GM23338 (cell line): ENCODE measurements at regions not wholly inside any gene's neighbourhood (a gene's known extent, or its start where the extent isn't known, plus 50 kb on each side); places are given as distances from the start of the nearest gene placed in this dataset.

Experiments
- ATAC-seq: fragments of 200-7000 bp; cut with Tn5 transposase; 3 replicates; pipeline ENCODE4 v1.9.1; 2020
- DNase-seq: peaks from one replicate; pipeline ENCODE4 v3.0.0-alpha.2; 2015; ENCODE audit warnings: low spot score
- H2AFZ ChIP-seq: fragments of 200-600 bp; sonication (generic); 2 replicates; pipeline ENCODE4 v1.8.0; 2016; ENCODE audit warnings: antibody characterized with exemption, mild to moderate bottlenecking, moderate library complexity
- H3F3A ChIP-seq: fragments of 200-600 bp; sonication (generic); replicated peaks from 2 replicates; pipeline ENCODE4 v1.8.0; 2017; ENCODE audit warnings: antibody characterized with exemption, mixed run types, low read depth
- H3K27ac ChIP-seq: fragments of 200-600 bp; sonication (generic); 2 replicates; pipeline ENCODE4 v1.6.1; 2016; ENCODE audit warnings: low read depth
- H3K27me3 ChIP-seq: fragments of 200-600 bp; sonication (generic); 2 replicates; pipeline ENCODE4 v1.8.0; 2016; ENCODE audit warnings: mild to moderate bottlenecking, mixed run types, moderate library complexity; ENCODE audit not compliant: insufficient read depth
- H3K36me3 ChIP-seq: fragments of 200-600 bp; sonication (generic); 2 replicates; pipeline ENCODE4 v1.8.0; 2016; ENCODE audit warnings: mild to moderate bottlenecking; ENCODE audit not compliant: insufficient read depth
- H3K4me1 ChIP-seq: fragments of 200-600 bp; sonication (generic); 2 replicates; pipeline ENCODE4 v1.8.0; 2016; ENCODE audit warnings: mild to moderate bottlenecking, moderate library complexity; ENCODE audit not compliant: insufficient read depth
- H3K4me2 ChIP-seq: fragments of 200-600 bp; sonication (generic); 2 replicates; pipeline ENCODE4 v1.7.1; 2017; ENCODE audit warnings: mixed run types
- H3K4me3 ChIP-seq: fragments of 200-600 bp; sonication (generic); 2 replicates; pipeline ENCODE4 v1.6.1; 2016; ENCODE audit warnings: mixed run types
- H3K79me2 ChIP-seq: fragments of 200-600 bp; sonication (generic); replicated peaks from 2 replicates; pipeline ENCODE4 v1.8.0; 2017; ENCODE audit warnings: mild to moderate bottlenecking; ENCODE audit not compliant: insufficient read depth
- H3K9me2 ChIP-seq: fragments of 200-600 bp; sonication (generic); 2 replicates; pipeline ENCODE4 v1.8.0; 2017; ENCODE audit not compliant: insufficient read depth
- H4K20me1 ChIP-seq: fragments of 200-600 bp; sonication (generic); replicated peaks from 2 replicates; pipeline ENCODE4 v1.8.0; 2017; ENCODE audit warnings: mild to moderate bottlenecking; ENCODE audit not compliant: insufficient read depth
- H3K27ac Mint-ChIP-seq: 2 replicates; pipeline ENCODE4 v1.8.0; 2020; ENCODE audit warnings: inconsistent platforms, mild to moderate bottlenecking, moderate library complexity, mixed read lengths
- H3K27me3 Mint-ChIP-seq: 3 replicates; pipeline ENCODE4 v1.8.0; 2022; ENCODE audit warnings: low read depth, mild to moderate bottlenecking, moderate library complexity, mixed read lengths, inconsistent platforms; ENCODE audit not compliant: insufficient read depth, poor library complexity
- H3K36me3 Mint-ChIP-seq: 3 replicates; pipeline ENCODE4 v1.8.0; 2021; ENCODE audit warnings: low read depth, mild to moderate bottlenecking, inconsistent platforms, moderate library complexity, mixed read lengths
- H3K4me1 Mint-ChIP-seq: 3 replicates; pipeline ENCODE4 v1.8.0; 2020; ENCODE audit warnings: mild to moderate bottlenecking, inconsistent platforms, mixed read lengths
- H3K4me3 Mint-ChIP-seq: 3 replicates; pipeline ENCODE4 v1.8.0; 2021; ENCODE audit warnings: moderate library complexity, mild to moderate bottlenecking, inconsistent platforms, mixed read lengths
- H3K9me3 Mint-ChIP-seq: 3 replicates; pipeline ENCODE4 v1.8.0; 2020; ENCODE audit warnings: moderate library complexity, mild to moderate bottlenecking, inconsistent platforms, mixed read lengths
- CREB1 ChIP-seq: fragments of 250-450 bp; sonication (Bioruptor Pico); IDR thresholded peaks from 2 replicates; pipeline ENCODE4 v1.5.0; 2020; ENCODE audit warnings: low read depth, mild to moderate bottlenecking, moderate library complexity
- EZH2 ChIP-seq: fragments of 200-600 bp; sonication (generic); IDR thresholded peaks from one replicate; pipeline ENCODE4 v1.8.0; 2017; ENCODE audit warnings: antibody characterized with exemption, mild to moderate bottlenecking, low read depth; ENCODE audit not compliant: unreplicated experiment
- EZH2phosphoT487 ChIP-seq: fragments of 200-600 bp; sonication (generic); IDR thresholded peaks from one replicate; pipeline ENCODE4 v1.8.1; 2018; ENCODE audit warnings: antibody characterized with exemption; ENCODE audit not compliant: unreplicated experiment
- JUNB ChIP-seq: IDR thresholded peaks from one replicate; pipeline ENCODE4 v1.6.1; 2016; ENCODE audit warnings: antibody characterized with exemption; ENCODE audit not compliant: unreplicated experiment
- NANOG ChIP-seq: IDR thresholded peaks from 2 replicates; pipeline ENCODE4 v1.6.1; 2016; ENCODE audit warnings: antibody characterized with exemption, borderline replicate concordance
- POLR2AphosphoS5 ChIP-seq: IDR thresholded peaks from 2 replicates; pipeline ENCODE4 v1.6.1; 2016; ENCODE audit warnings: antibody characterized with exemption, low read depth
- STAT1 ChIP-seq: IDR thresholded peaks from one replicate; pipeline ENCODE4 v1.6.1; 2016; ENCODE audit warnings: antibody characterized with exemption; ENCODE audit not compliant: unreplicated experiment
- ZNF114 ChIP-seq: fragments of 250-450 bp; sonication (Bioruptor Pico); IDR thresholded peaks from 2 replicates; pipeline ENCODE4 v1.5.0; 2020; ENCODE audit warnings: mild to moderate bottlenecking, moderate library complexity
- ZNF331 ChIP-seq: fragments of 250-450 bp; sonication (Bioruptor Pico); IDR thresholded peaks from 2 replicates; pipeline ENCODE4 v1.5.0; 2020; ENCODE audit warnings: low read depth, mild to moderate bottlenecking, moderate library complexity
- TF ChIP-seq, protein P1 (sequence below): IDR thresholded peaks from one replicate; pipeline ENCODE4 v1.6.1; 2018; ENCODE audit warnings: antibody characterized with exemption; ENCODE audit not compliant: unreplicated experiment
- TF ChIP-seq, protein P2 (sequence below): fragments of 250-450 bp; sonication (Bioruptor Pico); IDR thresholded peaks from 2 replicates; pipeline ENCODE4 v1.5.0; 2020; ENCODE audit warnings: mild to moderate bottlenecking, moderate library complexity
- TF ChIP-seq, protein P3 (sequence below), 2 experiments: fragments of 200-600 bp in 1 of 2; sonication (generic) in 1 of 2; conservative IDR thresholded peaks; 2 replicates each; pipeline versions ENCODE4 v1.5.1 to v1.6.1; 2016 to 2017; ENCODE audit warnings: antibody characterized with exemption in 2 of 2, low read depth in 2 of 2, mild to moderate bottlenecking in 2 of 2, moderate library complexity in 1 of 2
- TF ChIP-seq, protein P4 (sequence below): IDR thresholded peaks from 2 replicates; pipeline ENCODE4 v1.6.1; 2016; ENCODE audit warnings: antibody characterized with exemption

DNA sequence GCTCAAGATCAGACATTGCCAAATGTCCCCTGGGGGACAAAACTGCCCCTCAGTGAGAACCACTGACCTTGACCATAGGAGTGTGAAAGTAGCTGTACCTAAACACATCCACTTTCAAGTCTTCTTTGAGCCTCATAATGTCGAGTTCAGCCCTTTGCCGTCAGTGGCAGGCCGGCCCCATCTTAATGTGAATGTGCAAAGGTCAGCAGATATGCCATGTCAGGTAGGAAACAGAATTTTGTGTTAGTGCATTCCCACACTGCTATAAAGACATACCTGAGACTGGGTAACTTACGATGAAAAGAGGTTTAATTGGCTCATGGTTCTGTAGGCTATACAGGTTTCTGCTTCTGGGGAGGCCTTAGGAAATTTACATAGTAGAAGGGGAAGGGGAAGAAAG lies 95.1 kb upstream of the PIRT start:
- Histone ChIP-seq H3K4me3 (no peak overlapping the region), H2AFZ (no peak overlapping the region), H3K36me3 (0 out of 2 replicates have a peak, but pooled peaks cover 7% of the 10 kb centered on the region), H3K79me2 (no peaks in the 10 kb centered on the region), H3K4me2 (no peak overlapping the region), H3K27ac (no peak overlapping the region), H3K4me1 (no peaks in the 10 kb centered on the region), H3F3A (no peaks in the 10 kb centered on the region), H3K9me2 (no peaks in the 10 kb centered on the region), H3K27me3 (no peaks in the 10 kb centered on the region), H4K20me1 (no peaks in the 10 kb centered on the region)
- no peak overlapping the region for H3K27ac Mint-ChIP-seq
- no peak for ATAC-seq
- H3K9me3 Mint-ChIP-seq = peaks cover 98% of the 10 kb centered on the region
- no peaks in the 10 kb centered on the region for H3K4me1 Mint-ChIP-seq
- no peak for DNase-seq
- TF ChIP-seq STAT1 (no peak), ZNF114 (CRISPR knock-in tag) (no peak), EZH2 (no peak), NANOG (no peak), EZH2phosphoT487 (no peak), POLR2AphosphoS5 (no peak), JUNB (no peak), CREB1 (CRISPR knock-in tag) (no peak), ZNF331 (no peak)
- TF ChIP-seq, protein P1, sequence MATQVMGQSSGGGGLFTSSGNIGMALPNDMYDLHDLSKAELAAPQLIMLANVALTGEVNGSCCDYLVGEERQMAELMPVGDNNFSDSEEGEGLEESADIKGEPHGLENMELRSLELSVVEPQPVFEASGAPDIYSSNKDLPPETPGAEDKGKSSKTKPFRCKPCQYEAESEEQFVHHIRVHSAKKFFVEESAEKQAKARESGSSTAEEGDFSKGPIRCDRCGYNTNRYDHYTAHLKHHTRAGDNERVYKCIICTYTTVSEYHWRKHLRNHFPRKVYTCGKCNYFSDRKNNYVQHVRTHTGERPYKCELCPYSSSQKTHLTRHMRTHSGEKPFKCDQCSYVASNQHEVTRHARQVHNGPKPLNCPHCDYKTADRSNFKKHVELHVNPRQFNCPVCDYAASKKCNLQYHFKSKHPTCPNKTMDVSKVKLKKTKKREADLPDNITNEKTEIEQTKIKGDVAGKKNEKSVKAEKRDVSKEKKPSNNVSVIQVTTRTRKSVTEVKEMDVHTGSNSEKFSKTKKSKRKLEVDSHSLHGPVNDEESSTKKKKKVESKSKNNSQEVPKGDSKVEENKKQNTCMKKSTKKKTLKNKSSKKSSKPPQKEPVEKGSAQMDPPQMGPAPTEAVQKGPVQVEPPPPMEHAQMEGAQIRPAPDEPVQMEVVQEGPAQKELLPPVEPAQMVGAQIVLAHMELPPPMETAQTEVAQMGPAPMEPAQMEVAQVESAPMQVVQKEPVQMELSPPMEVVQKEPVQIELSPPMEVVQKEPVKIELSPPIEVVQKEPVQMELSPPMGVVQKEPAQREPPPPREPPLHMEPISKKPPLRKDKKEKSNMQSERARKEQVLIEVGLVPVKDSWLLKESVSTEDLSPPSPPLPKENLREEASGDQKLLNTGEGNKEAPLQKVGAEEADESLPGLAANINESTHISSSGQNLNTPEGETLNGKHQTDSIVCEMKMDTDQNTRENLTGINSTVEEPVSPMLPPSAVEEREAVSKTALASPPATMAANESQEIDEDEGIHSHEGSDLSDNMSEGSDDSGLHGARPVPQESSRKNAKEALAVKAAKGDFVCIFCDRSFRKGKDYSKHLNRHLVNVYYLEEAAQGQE = no peak
- TF ChIP-seq, protein P2, sequence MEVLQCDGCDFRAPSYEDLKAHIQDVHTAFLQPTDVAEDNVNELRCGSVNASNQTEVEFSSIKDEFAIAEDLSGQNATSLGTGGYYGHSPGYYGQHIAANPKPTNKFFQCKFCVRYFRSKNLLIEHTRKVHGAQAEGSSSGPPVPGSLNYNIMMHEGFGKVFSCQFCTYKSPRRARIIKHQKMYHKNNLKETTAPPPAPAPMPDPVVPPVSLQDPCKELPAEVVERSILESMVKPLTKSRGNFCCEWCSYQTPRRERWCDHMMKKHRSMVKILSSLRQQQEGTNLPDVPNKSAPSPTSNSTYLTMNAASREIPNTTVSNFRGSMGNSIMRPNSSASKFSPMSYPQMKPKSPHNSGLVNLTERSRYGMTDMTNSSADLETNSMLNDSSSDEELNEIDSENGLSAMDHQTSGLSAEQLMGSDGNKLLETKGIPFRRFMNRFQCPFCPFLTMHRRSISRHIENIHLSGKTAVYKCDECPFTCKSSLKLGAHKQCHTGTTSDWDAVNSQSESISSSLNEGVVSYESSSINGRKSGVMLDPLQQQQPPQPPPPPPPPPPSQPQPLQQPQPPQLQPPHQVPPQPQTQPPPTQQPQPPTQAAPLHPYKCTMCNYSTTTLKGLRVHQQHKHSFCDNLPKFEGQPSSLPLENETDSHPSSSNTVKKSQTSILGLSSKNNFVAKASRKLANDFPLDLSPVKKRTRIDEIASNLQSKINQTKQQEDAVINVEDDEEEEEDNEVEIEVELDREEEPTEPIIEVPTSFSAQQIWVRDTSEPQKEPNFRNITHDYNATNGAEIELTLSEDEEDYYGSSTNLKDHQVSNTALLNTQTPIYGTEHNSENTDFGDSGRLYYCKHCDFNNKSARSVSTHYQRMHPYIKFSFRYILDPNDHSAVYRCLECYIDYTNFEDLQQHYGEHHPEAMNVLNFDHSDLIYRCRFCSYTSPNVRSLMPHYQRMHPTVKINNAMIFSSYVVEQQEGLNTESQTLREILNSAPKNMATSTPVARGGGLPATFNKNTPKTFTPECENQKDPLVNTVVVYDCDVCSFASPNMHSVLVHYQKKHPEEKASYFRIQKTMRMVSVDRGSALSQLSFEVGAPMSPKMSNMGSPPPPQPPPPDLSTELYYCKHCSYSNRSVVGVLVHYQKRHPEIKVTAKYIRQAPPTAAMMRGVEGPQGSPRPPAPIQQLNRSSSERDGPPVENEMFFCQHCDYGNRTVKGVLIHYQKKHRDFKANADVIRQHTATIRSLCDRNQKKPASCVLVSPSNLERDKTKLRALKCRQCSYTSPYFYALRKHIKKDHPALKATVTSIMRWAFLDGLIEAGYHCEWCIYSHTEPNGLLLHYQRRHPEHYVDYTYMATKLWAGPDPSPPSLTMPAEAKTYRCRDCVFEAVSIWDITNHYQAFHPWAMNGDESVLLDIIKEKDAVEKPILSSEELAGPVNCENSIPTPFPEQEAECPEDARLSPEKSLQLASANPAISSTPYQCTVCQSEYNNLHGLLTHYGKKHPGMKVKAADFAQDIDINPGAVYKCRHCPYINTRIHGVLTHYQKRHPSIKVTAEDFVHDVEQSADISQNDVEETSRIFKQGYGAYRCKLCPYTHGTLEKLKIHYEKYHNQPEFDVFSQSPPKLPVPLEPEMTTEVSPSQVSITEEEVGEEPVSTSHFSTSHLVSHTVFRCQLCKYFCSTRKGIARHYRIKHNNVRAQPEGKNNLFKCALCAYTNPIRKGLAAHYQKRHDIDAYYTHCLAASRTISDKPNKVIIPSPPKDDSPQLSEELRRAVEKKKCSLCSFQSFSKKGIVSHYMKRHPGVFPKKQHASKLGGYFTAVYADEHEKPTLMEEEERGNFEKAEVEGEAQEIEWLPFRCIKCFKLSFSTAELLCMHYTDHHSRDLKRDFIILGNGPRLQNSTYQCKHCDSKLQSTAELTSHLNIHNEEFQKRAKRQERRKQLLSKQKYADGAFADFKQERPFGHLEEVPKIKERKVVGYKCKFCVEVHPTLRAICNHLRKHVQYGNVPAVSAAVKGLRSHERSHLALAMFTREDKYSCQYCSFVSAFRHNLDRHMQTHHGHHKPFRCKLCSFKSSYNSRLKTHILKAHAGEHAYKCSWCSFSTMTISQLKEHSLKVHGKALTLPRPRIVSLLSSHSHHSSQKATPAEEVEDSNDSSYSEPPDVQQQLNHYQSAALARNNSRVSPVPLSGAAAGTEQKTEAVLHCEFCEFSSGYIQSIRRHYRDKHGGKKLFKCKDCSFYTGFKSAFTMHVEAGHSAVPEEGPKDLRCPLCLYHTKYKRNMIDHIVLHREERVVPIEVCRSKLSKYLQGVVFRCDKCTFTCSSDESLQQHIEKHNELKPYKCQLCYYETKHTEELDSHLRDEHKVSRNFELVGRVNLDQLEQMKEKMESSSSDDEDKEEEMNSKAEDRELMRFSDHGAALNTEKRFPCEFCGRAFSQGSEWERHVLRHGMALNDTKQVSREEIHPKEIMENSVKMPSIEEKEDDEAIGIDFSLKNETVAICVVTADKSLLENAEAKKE (CRISPR knock-in tag) = no peak
- TF ChIP-seq, protein P3, sequence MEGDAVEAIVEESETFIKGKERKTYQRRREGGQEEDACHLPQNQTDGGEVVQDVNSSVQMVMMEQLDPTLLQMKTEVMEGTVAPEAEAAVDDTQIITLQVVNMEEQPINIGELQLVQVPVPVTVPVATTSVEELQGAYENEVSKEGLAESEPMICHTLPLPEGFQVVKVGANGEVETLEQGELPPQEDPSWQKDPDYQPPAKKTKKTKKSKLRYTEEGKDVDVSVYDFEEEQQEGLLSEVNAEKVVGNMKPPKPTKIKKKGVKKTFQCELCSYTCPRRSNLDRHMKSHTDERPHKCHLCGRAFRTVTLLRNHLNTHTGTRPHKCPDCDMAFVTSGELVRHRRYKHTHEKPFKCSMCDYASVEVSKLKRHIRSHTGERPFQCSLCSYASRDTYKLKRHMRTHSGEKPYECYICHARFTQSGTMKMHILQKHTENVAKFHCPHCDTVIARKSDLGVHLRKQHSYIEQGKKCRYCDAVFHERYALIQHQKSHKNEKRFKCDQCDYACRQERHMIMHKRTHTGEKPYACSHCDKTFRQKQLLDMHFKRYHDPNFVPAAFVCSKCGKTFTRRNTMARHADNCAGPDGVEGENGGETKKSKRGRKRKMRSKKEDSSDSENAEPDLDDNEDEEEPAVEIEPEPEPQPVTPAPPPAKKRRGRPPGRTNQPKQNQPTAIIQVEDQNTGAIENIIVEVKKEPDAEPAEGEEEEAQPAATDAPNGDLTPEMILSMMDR (conservative IDR thresholded peaks at IDR 0.05; ENCODE audit: low read depth in 2 of 2) = no peak
- TF ChIP-seq, protein P4, sequence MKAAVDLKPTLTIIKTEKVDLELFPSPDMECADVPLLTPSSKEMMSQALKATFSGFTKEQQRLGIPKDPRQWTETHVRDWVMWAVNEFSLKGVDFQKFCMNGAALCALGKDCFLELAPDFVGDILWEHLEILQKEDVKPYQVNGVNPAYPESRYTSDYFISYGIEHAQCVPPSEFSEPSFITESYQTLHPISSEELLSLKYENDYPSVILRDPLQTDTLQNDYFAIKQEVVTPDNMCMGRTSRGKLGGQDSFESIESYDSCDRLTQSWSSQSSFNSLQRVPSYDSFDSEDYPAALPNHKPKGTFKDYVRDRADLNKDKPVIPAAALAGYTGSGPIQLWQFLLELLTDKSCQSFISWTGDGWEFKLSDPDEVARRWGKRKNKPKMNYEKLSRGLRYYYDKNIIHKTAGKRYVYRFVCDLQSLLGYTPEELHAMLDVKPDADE = no peak
- H3K36me3 Mint-ChIP-seq = peaks cover 36% of the 10 kb centered on the region
- H3K4me3 Mint-ChIP-seq = no peak overlapping the region
- peaks cover 4% of the 10 kb centered on the region for H3K27me3 Mint-ChIP-seq
